ENCODE measurements at regions not wholly inside any gene's neighbourhood (a gene's known extent, or its start where the extent isn't known, plus 50 kb on each side); places are given as distances from the start of the nearest gene placed in this dataset.
"Not testable (repeated sequence)": the region's sequence is repeated elsewhere in the genome, so short reads cannot be mapped to it uniquely, and the experiment has no call there.

- DNase-seq, result no peak
Observed at GRCh38 chr22:34760276-34761008, 305.5 kb upstream of the ISX start.

- no peak for DNase-seq
Observed at GRCh38 chr22:34761111-34761510, 304.8 kb upstream of the ISX start.

- no peak for DNase-seq
Observed at GRCh38 chr22:34763496-34763895, 302.5 kb upstream of the ISX start.

- no peak for DNase-seq
Observed at GRCh38 chr22:34765115-34765514, 300.8 kb upstream of the ISX start.

GRCh38 chr22:34769361-34769760, 296.6 kb upstream of the ISX start:
- no peak for DNase-seq

GRCh38 chr22:34776817-34777216, 289.1 kb upstream of the ISX start:
- no peak for DNase-seq

GRCh38 chr22:34781681-34782080, 284.3 kb upstream of the ISX start:
- DNase-seq, result no peak

- no peak for DNase-seq
Observed at GRCh38 chr22:34783436-34783835, 282.5 kb upstream of the ISX start.

GRCh38 chr22:34784056-34784455, 281.9 kb upstream of the ISX start:
- DNase-seq, result no peak

GRCh38 chr22:34797826-34798225, 268.1 kb upstream of the ISX start:
- DNase-seq, result no peak

GRCh38 chr22:34798605-34799004, 267.4 kb upstream of the ISX start:
- DNase-seq, result no peak

- DNase-seq, result peak; percentile 87
Observed at GRCh38 chr22:34800260-34800980, 265.5 kb upstream of the ISX start.

GRCh38 chr22:34801221-34801620, 264.7 kb upstream of the ISX start:
- no peak for DNase-seq

- DNase-seq, result no peak
Observed at GRCh38 chr22:34804091-34804490, 261.9 kb upstream of the ISX start.

- DNase-seq, result no peak
Observed at GRCh38 chr22:34804604-34805003, 261.4 kb upstream of the ISX start.

- no peak for DNase-seq
Observed at GRCh38 chr22:34805771-34806170, 260.2 kb upstream of the ISX start.

GRCh38 chr22:34808618-34809017, 257.3 kb upstream of the ISX start:
- DNase-seq, result no peak

GRCh38 chr22:34812631-34813030, 253.3 kb upstream of the ISX start:
- DNase-seq, result no peak

- no peak for DNase-seq
Observed at GRCh38 chr22:34814260-34815025, 251.5 kb upstream of the ISX start.

GRCh38 chr22:34829485-34829884, 236.5 kb upstream of the ISX start:
- no peak for DNase-seq

- DNase-seq, result no peak
Observed at GRCh38 chr22:34834059-34834458, 231.9 kb upstream of the ISX start.

GRCh38 chr22:34834541-34834940, 231.4 kb upstream of the ISX start:
- DNase-seq, result not testable (repeated sequence)

- no peak for DNase-seq
Observed at GRCh38 chr22:34841331-34841771, 224.6 kb upstream of the ISX start.
